ENCODE measurements at regions not wholly inside any gene's neighbourhood (a gene's known extent, or its start where the extent isn't known, plus 50 kb on each side); places are given as distances from the start of the nearest gene placed in this dataset.

DNA sequence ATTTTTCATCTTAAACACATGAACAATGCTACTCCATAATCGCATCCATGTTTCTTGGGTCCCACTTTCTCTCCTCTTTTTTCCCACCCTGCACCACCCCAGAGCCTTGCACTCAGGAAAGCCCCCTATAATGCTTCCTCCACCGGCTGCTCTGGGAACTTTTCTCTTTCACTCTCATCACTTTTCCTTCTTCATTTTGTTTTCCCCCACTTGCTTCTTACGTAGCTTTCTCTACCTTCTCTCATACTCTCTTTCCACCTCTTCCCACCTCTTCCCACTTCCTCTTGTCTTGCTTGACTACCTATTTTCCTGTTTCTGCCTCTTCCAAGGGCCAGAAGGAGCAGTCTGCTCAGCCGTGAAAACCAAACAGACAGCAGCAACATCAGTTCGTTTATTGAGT is 229.5 kb upstream of the RHOBTB1 start:
- no peaks in the 10 kb centered on the region for H3K9me3 ChIP-seq
- H3K27ac ChIP-seq = no peak overlapping the region
- no peaks in the 10 kb centered on the region for H3K4me1 ChIP-seq
- DNase-seq (no peak), ATAC-seq (no peak)
- H3K36me3 ChIP-seq = no peaks in the 10 kb centered on the region
- no peak overlapping the region for H3K4me3 ChIP-seq
- TF ChIP-seq, protein P1, sequence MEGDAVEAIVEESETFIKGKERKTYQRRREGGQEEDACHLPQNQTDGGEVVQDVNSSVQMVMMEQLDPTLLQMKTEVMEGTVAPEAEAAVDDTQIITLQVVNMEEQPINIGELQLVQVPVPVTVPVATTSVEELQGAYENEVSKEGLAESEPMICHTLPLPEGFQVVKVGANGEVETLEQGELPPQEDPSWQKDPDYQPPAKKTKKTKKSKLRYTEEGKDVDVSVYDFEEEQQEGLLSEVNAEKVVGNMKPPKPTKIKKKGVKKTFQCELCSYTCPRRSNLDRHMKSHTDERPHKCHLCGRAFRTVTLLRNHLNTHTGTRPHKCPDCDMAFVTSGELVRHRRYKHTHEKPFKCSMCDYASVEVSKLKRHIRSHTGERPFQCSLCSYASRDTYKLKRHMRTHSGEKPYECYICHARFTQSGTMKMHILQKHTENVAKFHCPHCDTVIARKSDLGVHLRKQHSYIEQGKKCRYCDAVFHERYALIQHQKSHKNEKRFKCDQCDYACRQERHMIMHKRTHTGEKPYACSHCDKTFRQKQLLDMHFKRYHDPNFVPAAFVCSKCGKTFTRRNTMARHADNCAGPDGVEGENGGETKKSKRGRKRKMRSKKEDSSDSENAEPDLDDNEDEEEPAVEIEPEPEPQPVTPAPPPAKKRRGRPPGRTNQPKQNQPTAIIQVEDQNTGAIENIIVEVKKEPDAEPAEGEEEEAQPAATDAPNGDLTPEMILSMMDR (IDR thresholded peaks at IDR 0.05) = no peak
- no peaks in the 10 kb centered on the region for H3K27me3 ChIP-seq
- intact Hi-C loops (cut with DNase I) = no loop called here

DNA sequence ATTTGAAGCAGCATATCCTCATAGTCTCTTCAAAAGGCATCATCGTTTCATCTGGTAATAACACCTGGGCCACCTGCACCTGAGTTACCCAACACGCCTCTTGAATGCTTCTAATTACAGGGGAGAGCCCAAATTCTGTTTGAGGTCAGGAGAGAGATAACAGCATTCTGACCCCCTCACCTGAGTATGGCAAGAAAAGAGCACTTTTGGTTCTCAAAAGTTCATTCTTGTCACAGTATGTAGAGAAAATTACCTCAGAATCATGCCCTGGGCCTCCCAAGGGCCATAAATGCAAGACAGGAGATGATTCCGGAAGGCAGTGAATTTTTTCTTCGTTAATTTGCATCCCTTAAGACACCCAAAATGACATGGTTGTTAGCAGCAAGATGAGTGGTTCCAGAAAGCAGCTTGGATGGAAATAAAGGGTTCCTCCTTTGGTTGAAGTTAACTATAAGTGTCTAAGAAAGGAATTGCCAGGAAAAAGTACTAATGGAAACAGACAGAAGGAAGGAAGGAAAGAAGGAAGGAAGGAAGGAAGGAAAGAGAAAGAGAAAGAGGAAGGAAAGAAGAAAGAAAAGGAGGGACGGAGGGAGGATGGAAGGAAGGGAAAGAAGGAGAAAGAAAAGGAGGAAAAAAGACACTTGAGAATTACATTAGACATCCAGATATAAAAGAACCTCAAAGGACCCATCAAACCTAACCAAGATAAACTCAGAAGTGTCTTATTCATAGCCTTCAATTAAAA is 228.4 kb upstream of the RHOBTB1 start:
- H3K27ac ChIP-seq = no peak overlapping the region
- intact Hi-C loops (cut with DNase I) = no loop called here
- ATAC-seq (no peak), DNase-seq (no peak)
- no peaks in the 10 kb centered on the region for H3K4me1 ChIP-seq
- no peak overlapping the region for H3K4me3 ChIP-seq
- H3K36me3 ChIP-seq = no peaks in the 10 kb centered on the region
- H3K27me3 ChIP-seq = no peaks in the 10 kb centered on the region
- TF ChIP-seq, protein P1 (IDR thresholded peaks at IDR 0.05) = no peak
- no peaks in the 10 kb centered on the region for H3K9me3 ChIP-seq

DNA sequence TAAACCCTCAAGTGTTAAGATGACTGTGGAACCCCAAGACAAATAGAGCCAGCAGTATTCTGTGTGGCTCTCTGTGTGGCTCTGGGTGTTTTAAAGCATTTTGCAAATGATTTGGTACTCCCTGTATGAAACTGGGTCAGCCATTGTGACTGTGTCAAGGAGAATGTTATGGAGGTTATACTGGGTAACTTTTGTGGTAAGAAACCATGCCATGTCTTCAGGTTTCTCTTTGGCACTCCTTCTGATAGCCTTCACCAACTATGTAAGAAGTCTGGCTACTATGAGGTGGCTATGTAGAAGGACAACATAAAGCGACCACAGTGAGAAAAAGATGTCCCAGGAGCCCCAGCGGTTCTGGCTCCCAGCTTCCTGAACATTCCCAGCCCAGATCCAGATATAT is 226.6 kb upstream of the RHOBTB1 start:
- TF ChIP-seq, protein P1 (IDR thresholded peaks at IDR 0.05) = no peak
- Histone ChIP-seq H3K27me3 (no peaks in the 10 kb centered on the region), H3K36me3 (no peaks in the 10 kb centered on the region), H3K4me3 (no peak overlapping the region), H3K4me1 (peaks cover 3% of the 10 kb centered on the region), H3K9me3 (no peaks in the 10 kb centered on the region), H3K27ac (no peak overlapping the region)
- DNase-seq (no peak), ATAC-seq (no peak)
- intact Hi-C loops (cut with DNase I) = no loop called here

DNA sequence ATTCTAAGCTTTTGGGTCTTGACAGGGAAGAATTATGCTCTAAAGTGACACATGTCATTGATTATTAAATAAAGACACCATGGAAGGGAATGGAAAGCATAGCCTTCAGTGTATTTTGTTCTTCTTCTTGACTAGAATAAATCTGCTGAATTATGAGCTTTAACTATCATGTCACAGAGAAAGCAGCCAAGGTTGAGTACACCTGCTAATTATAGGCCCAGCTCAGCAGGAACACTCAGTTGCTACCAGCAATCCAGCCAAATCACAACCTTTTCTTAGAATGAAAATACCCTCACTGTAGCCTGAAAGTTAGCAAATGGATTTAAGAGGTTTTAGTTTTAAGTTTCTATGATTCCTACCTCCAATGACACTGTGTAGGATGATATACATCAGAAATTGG is 225.3 kb upstream of the RHOBTB1 start:
- no peaks in the 10 kb centered on the region for H3K27me3 ChIP-seq
- H3K4me1 ChIP-seq = peaks cover 11% of the 10 kb centered on the region
- TF ChIP-seq, protein P1 (IDR thresholded peaks at IDR 0.05) = no peak
- H3K9me3 ChIP-seq = no peaks in the 10 kb centered on the region
- H3K4me3 ChIP-seq = no peak overlapping the region
- DNase-seq (no peak), ATAC-seq (no peak)
- H3K36me3 ChIP-seq = no peaks in the 10 kb centered on the region
- H3K27ac ChIP-seq = no peak overlapping the region
- intact Hi-C loops (cut with DNase I) = no loop called here

DNA sequence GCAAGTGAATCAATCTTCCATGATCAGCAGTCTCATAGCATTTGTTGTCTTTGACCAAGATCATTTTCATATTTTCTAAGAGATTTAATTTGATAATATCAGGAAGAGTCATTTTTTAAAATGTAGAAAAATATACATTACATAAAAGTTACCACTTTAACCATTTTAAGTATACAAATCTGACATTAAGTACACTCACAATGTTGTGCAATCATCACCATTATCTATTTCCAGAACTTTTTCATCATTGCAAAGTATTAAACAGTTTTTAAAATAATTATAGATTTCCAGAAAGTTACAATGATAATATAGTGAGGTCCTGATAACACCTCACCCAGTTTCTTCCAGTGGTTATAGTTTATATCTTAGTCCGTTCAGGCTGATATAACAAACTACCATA is 222.5 kb upstream of the RHOBTB1 start:
- no peaks in the 10 kb centered on the region for H3K36me3 ChIP-seq
- ATAC-seq = no peak
- H3K27me3 ChIP-seq = no peaks in the 10 kb centered on the region
- TF ChIP-seq, protein P1 (IDR thresholded peaks at IDR 0.05) = no peak
- H3K4me3 ChIP-seq = no peak overlapping the region
- DNase-seq = no peak
- no peak overlapping the region for H3K27ac ChIP-seq
- H3K4me1 ChIP-seq = peaks cover 11% of the 10 kb centered on the region
- intact Hi-C loops (cut with DNase I) = no loop called here
- no peaks in the 10 kb centered on the region for H3K9me3 ChIP-seq

DNA sequence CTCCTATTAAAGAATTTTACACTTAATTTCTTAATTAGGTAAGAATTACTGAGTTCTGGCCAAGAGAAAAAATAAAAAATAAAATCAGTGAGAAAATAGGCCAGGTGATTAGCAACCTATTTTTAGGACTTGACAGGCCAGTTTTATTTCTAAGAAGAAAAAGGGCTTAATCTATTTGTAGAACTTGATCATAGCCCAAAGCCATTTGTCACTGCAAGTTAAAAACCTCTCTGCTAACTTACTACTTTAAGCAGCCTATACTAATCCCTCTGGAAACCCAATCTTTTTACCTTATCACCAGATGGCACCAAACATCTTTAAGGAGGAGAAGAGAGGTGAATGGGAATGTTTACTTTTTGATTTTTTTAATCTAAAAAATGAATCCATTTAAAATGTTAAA is 222.1 kb upstream of the RHOBTB1 start:
- DNase-seq (no peak), ATAC-seq (no peak)
- Histone ChIP-seq H3K27me3 (no peaks in the 10 kb centered on the region), H3K36me3 (no peaks in the 10 kb centered on the region), H3K9me3 (no peaks in the 10 kb centered on the region), H3K4me3 (no peak overlapping the region), H3K27ac (no peak overlapping the region), H3K4me1 (peaks cover 11% of the 10 kb centered on the region)
- intact Hi-C loops (cut with DNase I) = no loop called here
- TF ChIP-seq, protein P1 (IDR thresholded peaks at IDR 0.05) = no peak

Measured in upper lobe of right lung (tissue), 1 donor.